HG03097 (cell line): ENCODE measurements at regions not wholly inside any gene's neighbourhood (a gene's known extent, or its start where the extent isn't known, plus 50 kb on each side); places are given as distances from the start of the nearest gene placed in this dataset.

ENCODE experiments used
- ATAC-seq: cut with Tn5 transposase; IDR thresholded peaks from one replicate; pipeline ENCODE4 v1.9.1; 2021; ENCODE audit not compliant: unreplicated experiment, low FRiP score

DNA sequence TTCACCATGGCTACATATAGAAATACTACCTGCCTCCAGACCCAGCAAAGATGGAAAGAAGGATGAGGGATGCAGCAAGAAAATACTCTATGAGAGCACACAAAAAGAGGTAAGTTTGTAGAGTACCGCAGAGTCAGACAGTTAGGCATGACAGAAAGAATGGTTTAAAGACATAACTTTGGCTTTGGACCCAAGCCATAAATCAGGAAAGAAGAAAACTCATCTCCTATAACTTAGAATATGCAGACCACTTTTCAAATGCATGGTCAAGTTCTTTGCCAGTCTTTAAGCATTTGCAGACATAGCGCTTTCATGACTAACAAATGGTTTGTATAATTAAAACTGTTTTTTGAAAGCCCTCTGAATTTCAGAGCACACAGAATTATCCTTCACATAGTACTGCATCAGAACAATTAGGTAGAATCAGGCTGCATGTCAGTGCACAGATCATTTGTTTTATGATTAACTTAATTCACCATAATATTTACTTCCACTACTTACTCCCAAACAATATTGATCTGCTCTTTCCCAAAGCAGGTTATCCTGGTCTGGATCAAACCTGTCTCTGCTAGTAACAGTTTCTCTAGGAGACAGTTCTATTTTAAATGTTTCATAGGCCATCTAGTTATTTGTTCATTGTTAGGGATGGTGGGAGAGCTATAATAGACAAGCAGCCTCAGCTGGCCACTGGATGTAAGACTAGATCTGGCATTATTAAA lies 280.7 kb upstream of the NR5A2 start:
- ATAC-seq: no peak

DNA sequence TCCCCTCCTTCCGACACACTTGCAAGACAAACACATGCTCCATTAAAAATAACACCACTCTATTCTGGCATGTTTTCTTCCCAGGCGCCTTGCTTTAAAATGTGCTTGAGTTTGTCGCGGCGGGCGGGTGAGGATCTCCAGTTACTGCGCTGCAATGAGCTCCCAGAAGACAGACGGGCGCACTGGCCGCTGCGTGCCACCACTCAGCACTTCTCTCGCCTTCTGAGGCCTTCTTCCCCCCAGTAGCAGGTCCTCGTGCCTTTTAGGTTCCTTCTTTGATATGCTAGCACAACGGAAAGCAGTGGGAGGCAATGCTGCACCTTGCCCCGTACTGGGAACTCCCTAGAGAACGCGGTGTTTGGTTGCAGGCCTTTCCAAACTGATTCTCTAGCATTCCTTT lies 279.5 kb upstream of the NR5A2 start:
- no peak for ATAC-seq

DNA sequence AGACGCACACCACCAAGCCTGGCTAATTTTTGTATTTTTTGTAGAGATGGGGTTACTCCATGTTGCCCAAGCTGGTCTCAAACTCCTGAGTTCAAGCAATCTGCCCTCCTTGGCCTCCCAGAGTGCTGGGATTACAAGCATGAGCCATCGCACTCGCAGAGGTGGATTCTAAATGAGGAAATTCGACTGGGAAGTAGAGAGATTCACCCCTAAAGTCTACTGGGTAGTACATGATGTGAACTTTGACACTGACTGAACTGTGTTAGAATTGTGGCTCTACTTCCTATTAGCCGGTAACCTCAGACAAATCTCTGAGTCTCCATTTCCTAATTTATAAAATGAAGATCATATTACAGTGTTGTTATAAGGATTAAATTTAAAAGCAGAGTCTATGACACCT lies 276.0 kb upstream of the NR5A2 start:
- no peak for ATAC-seq

DNA sequence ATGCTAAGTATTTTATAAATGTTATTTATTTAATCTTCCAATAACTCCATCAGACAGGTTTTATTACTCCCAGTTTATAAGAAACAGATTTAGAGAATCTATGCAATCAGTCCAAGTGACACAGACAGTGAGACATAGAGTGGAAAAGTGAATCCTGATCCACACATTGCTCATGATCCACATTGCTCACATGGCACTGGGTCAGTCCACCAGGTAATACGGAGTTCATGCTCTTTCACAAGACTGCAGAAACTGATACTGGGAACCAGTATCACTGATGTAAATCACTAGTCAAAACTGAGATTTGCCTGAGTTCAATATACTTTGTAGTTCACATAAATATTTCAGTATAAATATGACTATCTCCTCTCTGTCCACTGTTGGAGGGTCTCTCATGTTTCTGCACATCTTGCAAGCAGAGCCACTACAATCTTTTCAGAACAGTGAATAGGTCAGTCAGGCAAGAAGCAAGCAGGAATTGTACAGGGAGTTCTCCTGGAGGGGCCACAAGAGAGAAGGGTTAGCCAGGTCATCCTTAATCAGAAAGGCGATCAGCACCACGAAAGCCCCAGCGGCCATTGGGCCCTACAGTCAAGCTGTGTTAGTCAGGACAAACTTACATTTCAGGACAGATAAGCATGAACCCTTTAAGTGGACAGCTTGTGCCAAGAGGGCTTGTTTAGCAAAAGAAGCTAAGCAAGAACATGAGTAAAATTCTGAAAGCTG lies 275.4 kb upstream of the NR5A2 start:
- ATAC-seq: no peak

DNA sequence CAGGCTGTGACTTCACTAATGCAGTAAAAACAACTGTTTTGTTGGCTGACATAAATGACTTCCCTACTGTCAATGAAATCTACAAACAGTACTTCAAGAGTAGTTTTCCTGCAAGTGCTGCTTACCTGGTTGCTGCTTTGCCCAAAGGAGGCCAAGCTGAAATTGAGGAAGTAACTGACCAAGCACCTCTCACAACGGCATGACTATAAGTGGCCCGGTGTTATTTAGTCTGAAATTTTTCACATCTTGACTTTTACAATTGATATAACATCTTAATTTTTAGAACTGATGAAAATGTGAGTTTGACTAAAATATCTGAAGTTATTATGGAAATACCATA lies 274.9 kb upstream of the NR5A2 start:
- no peak for ATAC-seq

DNA sequence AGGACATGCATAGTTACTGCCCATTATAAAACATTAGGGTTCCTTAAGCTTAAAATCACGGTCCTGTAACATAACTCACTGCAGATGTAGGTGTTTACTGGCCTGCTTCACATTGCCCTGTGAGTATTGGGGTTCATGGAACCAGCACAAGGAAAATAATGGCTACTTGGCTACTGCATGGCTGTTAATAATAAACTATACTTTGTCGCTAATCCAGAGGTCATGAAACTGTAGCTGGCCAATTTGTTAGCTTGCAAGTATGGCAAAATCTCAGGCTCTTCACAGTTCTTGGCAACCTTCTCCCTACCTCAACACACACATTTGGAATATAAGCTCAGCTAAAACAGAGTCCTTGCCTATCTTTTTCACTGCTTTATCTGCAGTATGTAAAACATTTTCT lies 274.0 kb upstream of the NR5A2 start:
- ATAC-seq: no peak

DNA sequence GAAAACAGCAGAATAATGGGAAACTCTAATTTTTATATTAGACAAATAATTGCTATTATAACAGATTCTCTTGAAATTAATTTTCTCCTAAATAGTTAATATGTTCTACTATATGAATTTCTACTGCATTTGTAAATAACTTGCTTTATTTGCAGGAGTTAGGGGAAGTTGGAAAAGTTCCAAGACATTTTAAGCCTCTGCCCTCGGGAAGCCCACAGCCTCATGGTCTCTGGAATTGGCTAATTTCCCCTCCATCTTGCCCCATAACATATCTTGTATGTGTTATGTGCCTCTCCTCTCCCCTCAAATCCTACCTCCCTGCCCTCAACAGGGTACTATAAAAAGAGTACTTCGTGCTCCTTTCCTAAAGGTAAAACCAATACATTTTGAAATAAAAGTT lies 271.4 kb upstream of the NR5A2 start:
- ATAC-seq: no peak

DNA sequence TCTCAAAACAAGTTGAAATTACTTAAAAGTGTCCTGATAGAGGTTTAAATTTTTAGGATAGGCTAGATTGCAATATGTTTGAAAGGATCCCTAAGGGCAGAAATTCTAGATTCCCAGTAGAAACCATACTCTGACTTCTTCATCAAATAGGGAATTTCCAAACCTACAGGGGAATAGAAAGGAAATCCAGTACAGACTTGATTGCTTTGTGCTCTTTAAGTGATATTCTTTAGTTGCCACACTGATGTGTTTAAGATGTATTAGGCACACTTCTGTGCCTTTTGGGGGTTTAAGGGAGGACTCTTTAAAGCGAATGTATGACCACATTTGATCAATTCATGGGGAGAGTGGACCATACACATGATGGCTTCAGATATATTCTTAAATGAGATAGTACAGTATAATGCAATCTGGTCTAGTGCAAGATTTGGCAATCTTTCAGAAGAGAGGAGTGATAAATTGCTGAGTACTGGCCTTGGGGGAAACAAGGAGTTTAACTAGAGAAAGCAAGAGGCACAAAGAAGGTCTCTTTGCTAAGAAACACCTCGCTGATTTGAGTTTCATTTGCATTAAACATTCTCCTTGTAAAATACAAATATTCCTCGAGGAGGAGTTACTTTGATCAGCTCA lies 268.8 kb upstream of the NR5A2 start:
- ATAC-seq: no peak

DNA sequence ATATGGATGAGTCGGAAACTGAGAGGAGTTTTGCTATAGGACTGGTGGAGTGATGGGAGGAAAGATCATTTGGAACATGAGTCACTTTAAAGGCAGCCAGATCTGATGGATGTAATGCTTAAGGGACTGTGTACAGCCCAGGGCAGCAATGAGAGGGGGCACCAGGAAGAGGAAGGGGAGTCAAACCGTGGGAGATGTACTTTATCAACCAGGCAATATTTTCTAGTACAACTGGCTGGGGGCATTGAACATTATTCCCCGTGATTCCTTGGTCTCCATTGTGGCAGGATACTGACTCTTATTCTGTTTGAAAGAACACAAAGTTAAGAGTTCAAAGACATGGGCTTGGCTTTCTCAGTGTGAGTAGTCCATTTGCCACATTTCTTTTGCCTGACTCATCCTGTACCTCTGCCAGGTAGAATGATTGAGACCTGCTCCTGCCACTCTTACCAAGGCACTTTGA lies 268.2 kb upstream of the NR5A2 start:
- ATAC-seq: no peak

DNA sequence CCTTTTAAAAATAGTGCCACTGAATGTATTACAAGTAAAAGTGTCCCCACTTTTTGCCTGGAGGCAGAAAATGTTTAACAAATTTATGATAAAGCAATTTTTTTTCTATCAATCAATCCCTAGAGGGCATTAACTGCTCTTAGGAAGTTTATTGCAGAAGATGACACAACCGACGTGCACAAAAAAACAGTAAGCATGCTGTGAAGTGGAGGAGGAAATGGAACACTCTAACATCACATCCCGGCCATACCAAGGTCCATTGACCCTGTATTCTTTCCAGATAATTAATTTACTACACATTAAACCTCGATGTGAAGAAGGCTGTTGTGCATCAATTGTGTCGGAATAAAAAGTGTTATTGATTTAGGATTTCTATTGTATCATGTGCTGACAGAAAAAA lies 264.9 kb upstream of the NR5A2 start:
- ATAC-seq: no peak

DNA sequence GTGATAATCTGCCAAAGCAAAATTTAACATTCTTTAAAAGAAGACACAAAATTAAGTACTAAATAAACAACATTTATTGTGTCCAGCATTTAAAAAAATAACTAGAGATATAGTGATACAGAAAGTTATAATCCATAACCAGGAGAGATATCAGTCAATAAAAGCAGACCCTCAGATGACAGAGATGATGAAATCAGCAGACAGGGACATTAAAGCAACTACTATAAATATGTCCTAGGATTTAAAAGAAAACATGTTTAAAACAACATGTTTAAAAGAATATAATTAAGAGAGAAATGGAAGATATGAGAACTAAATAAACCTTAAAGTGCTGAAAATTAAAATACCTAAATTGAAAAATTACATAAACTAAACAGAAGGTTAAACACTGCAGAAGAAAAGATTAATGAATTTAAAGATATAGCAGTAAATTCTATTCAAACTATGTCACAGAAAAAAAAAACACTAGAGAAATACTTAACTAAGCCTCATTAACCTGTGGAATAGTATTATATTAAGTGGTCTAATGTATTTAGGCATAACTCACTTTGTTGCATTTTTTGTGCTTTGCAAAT lies 261.2 kb upstream of the NR5A2 start:
- ATAC-seq: no peak

DNA sequence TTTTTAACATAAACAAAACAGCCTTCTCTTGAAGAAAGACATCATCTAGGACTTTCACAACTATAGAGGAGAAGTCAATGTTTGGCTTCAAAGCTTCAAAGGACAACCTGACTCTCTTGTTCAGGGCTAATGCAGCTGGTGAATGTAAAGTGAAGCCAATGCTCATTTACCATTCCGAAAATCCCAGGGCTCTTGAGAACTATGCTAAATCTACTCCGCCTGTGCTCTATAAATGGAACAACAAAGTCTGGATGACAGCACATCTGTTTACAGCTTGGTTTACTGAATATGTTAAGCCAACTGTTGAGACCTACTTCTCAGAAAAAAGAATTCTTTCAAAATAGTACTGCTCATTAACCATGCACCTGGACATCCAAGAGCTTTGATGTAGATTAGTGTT lies 259.8 kb upstream of the NR5A2 start:
- no peak for ATAC-seq

DNA sequence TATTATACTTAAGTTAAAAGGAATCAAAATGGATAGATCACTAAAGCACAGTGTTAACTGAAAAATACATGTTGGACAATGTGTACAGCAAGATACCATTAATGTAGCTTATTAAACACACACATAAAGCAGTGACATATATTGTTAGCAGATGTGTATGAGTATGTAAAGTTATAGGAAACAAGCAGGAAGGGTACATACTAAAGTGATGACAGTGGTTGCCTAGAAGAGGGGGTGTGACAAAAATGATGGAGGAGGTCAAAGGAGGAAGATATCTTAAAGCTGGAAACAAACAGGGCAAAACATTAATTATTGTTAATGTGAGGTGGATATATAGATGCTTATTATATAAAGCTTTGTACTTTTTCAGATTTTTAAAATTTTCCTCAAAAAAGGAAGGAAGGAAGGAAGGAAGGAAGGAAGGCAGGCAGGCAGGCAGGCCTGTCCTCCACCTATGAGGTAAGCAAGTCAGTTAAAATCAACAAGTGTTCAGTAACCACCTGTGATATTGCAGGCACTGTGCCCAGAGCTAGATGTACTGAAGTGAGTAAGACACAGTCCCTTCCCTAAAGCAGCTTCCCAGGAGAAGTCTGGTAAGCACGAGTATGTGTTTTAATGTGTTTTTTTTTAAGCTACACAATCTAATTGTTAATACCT lies 252.9 kb upstream of the NR5A2 start:
- no peak for ATAC-seq

DNA sequence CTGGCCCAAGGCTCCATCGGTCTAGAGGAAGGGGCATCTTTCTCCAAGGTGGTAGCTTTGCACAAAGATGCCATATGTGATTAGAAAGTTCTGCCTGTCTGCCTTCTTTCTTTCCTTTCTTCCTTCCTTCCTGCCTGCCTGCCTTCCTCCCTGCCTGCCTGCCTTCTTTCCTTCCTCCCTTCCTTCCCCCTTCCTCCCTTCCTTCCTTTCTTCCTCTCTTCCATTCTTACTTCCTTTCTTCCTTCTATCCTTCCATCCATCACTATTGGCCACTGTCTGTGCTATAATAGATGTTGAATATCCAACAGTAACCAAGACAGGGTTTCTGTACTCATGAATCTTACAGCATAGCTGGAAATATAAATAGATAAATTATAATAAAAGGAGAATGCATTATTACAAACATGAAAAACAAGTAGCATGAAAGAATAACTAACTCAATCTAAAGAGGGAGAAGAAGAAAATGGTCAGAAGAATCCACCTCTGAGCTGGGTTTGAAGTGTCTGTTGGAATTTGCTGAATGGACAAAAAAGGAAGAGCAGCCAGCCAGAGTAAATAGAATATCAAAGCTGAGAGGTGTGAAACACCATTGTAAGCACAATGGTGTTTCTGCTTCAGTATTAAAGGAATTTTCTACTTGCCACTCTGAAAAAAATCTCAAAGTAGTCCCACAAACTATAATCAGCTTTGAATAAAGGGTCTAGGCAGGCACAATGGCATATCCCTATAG lies 250.6 kb upstream of the NR5A2 start:
- ATAC-seq: no peak

DNA sequence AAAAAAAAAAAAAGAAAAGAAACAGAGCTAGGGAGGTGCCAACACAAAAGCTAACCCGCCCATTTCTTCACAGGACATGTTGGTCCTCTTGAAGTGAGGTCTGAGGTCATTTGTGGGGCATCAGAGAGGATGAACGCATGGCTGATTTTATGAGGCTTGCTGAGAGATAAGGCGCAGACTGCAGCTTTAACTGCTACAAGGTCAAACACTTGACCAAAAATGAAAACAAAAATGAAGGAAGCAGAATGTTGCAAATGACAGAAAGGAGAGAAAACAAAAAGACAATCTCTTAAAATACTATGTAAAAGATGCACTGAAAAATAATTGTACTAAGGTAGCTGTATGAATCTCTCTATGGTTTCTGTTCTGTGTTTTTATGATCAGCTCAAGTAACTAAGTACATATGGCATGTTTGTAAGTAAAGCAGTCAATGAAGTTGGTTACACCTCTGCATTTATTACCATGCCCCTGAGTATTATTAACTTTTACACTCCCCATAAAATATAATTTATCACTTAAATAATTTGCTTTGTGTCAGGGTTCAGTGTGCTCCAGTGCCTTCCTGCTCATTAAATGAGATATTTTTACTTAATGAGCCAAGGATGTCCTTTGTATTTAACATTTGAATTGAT lies 249.1 kb upstream of the NR5A2 start:
- ATAC-seq: no peak

DNA sequence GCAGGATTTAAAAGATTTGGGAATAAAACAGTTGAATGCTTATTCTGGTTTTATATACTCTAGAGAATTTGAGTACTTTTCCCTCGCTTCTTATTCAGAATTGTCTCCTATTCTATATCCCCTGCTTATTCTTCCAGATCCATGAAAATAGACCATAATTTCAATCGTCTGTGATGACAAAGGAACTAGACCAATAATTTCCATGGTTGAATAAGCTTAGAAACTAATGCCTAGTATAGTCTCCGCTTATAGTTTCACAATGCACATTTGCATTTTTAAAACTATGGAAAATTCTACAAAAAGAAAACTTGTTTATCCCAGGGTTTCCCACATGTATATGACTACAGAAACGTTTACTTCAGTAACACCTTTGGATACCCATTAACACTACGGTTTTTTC lies 247.4 kb upstream of the NR5A2 start:
- no peak for ATAC-seq

DNA sequence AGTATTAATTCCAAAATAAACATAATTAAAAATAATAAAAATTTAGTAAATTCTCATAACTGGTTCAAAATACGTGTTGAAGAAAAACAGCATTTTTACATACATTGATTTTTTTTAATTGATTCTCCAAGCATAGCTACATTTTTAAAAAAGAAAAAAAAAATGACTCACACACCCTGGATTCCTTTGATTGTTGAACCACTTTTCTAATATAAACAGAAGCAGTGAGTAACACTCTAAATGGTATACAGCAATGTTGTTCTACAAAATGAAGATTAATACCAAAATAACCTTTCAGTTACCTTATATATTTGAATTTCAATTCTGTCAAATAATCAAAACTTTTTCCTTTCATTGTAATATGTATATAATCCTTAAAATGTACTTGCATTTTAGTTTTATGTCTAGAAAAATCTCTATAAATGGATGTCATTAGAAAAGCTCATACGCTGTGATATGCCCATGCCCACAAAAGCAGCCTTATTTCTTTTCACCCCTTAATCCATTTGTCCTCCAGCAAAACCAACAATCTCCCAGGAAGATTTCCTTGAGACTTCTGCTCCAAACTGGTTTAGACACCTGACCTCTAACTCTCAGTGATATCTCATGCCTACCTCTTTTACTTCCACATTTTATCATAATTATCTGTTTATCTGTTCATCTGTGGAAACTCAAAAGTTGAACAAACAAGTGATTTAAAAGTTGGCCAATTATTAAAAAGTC lies 246.4 kb upstream of the NR5A2 start:
- no peak for ATAC-seq

DNA sequence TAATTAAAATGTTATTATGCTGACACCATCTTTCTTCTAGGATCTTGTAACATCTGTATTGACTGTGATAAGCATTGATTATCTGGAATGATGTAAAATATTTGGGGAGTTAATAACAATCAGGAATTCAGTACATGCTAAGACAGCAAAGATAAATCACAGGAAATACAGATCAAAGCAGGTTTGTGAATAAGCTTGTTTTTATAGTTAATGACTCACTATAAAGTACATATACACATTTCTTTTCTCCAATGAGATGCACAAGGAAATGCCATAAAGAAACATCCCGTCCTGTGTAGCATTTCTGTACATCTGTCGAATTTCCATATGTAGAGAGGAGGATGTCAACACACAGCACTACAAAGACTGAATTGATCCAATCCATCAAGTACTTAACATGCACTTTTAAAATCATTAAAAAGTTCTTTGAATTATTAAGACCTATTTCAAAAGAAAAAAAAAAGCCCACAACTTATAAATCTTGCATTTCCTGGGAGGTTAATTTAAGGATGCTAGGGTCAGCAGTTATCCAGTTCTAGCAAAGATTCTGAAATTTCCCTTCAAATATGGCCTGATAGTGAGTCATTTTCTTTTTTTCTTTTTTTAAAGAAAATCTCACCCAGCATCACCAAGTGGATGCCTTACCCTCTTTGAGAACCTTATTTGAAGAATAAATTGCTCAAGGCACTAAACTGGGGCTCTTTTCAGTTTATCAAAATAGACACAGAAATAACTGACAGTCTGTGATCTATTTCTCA lies 243.2 kb upstream of the NR5A2 start:
- ATAC-seq: no peak

DNA sequence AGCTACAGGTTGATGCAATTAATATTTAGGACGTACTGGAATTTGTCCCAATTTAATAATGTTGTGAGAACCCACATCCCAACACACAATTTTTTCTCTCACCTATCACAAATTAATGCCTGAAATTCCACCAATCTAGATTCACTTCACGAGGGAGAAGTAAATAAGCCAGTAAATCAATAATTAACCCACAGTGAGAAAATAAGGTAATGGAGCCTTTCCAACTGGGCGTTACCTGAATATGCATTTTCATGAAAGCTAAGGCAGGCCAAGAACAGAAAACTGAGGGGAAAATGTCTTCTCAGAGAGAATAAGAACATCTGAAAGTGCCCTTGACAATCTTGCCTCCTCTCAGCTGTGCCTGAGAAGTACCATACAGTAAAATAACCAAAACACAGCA lies 240.8 kb upstream of the NR5A2 start:
- no peak for ATAC-seq
